Smooth muscle cell (in vitro differentiated cells): ENCODE measurements at regions not wholly inside any gene's neighbourhood (a gene's known extent, or its start where the extent isn't known, plus 50 kb on each side); places are given as distances from the start of the nearest gene placed in this dataset.

Source experiments
- DNase-seq: peaks from one replicate; lab custom pipeline; 2025; ENCODE audit not compliant: unreplicated experiment; lab: John Stamatoyannopoulos, UW
- H2AFZ ChIP-seq: fragments of 200-600 bp; sonication (generic); 2 replicates; pipeline ENCODE4 v1.6.0; 2016; ENCODE audit warnings: antibody characterized with exemption, low read depth, mild to moderate bottlenecking
- H3F3A ChIP-seq: fragments of 200-600 bp; sonication (generic); 2 replicates; pipeline ENCODE4 v1.6.0; 2017; ENCODE audit warnings: antibody characterized with exemption, low read depth
- H3K27ac ChIP-seq: fragments of 200-600 bp; sonication (generic); 2 replicates; pipeline ENCODE4 v1.5.1; 2016; ENCODE audit warnings: low read depth, mild to moderate bottlenecking
- H3K27me3 ChIP-seq: fragments of 200-600 bp; sonication (generic); 2 replicates; pipeline ENCODE4 v1.6.1; 2016; ENCODE audit warnings: low read depth, mild to moderate bottlenecking
- H3K36me3 ChIP-seq: fragments of 200-600 bp; sonication (generic); 2 replicates; pipeline ENCODE4 v1.5.1; 2016; ENCODE audit warnings: low read depth
- H3K4me1 ChIP-seq: fragments of 200-600 bp; sonication (generic); 2 replicates; pipeline ENCODE4 v1.5.1; 2016; ENCODE audit warnings: low read depth
- H3K4me2 ChIP-seq: fragments of 200-600 bp; sonication (generic); 2 replicates; pipeline ENCODE4 v1.6.0; 2016; ENCODE audit warnings: mild to moderate bottlenecking
- H3K4me3 ChIP-seq: fragments of 200-600 bp; sonication (generic); 2 replicates; pipeline ENCODE4 v1.5.1; 2016; ENCODE audit warnings: mild to moderate bottlenecking
- H3K79me2 ChIP-seq: fragments of 200-600 bp; sonication (generic); 2 replicates; pipeline ENCODE4 v1.6.0; 2016; ENCODE audit warnings: low read depth, mild to moderate bottlenecking
- H3K9ac ChIP-seq: fragments of 200-600 bp; sonication (generic); 2 replicates; pipeline ENCODE4 v1.6.0; 2016; ENCODE audit warnings: low read depth
- H3K9me3 ChIP-seq: fragments of 200-600 bp; sonication (generic); replicated peaks from 2 replicates; pipeline ENCODE4 v1.5.1; 2016; ENCODE audit warnings: low read depth
- H4K20me1 ChIP-seq: fragments of 200-600 bp; sonication (generic); 2 replicates; pipeline ENCODE4 v1.6.0; 2016; ENCODE audit warnings: low read depth
- CTCF ChIP-seq: fragments of 200-600 bp; sonication (generic); IDR thresholded peaks from 2 replicates; pipeline ENCODE4 v1.5.1; 2017; ENCODE audit warnings: borderline replicate concordance, mild to moderate bottlenecking, antibody characterized with exemption; ENCODE audit not compliant: insufficient read depth, poor library complexity, severe bottlenecking
- WGBS: methylation state at CpG from one replicate; pipeline ENCODE4 v1.1.7; 2016; ENCODE audit warnings: low lambda C conversion rate; 5-methylcytosine and 5-hydroxymethylcytosine counted together

- H3K9ac ChIP-seq = no peak overlapping the region
- no peak overlapping the region for H3K27ac ChIP-seq
- peaks cover 12% of the 10 kb centered on the region for H3K4me1 ChIP-seq
- 97% methylated on average over 2 of the region's 2 CpGs for WGBS
- H3K4me3 ChIP-seq = no peak overlapping the region
- peaks cover 3% of the 10 kb centered on the region for H3F3A ChIP-seq
- H2AFZ ChIP-seq = no peak overlapping the region
- no peaks in the 10 kb centered on the region for H3K27me3 ChIP-seq
- no peak for DNase-seq
- H3K4me2 ChIP-seq = no peak overlapping the region
- H3K79me2 ChIP-seq = no peaks in the 10 kb centered on the region
- no peaks in the 10 kb centered on the region for H4K20me1 ChIP-seq
- no peaks in the 10 kb centered on the region for H3K9me3 ChIP-seq
- no peak for TF ChIP-seq CTCF
- no peaks in the 10 kb centered on the region for H3K36me3 ChIP-seq
Observed at GRCh38 chr15:99478977-99479376, 86.8 kb upstream of the MEF2A start.

GRCh38 chr15:99480016-99480810 lies 85.6 kb upstream of the MEF2A start:
- WGBS = 67% methylated on average over 10 of the region's 10 CpGs
- Histone ChIP-seq H3K9ac (no peak overlapping the region), H2AFZ (no peak overlapping the region), H3K36me3 (no peaks in the 10 kb centered on the region), H3K79me2 (no peaks in the 10 kb centered on the region), H3K27ac (no peak overlapping the region), H3K4me2 (no peak overlapping the region), H4K20me1 (no peaks in the 10 kb centered on the region), H3K4me1 (peaks cover 9% of the 10 kb centered on the region), H3K27me3 (no peaks in the 10 kb centered on the region), H3K9me3 (no peaks in the 10 kb centered on the region), H3K4me3 (no peak overlapping the region), H3F3A (peaks cover 3% of the 10 kb centered on the region)
- no peak for DNase-seq
- no peak for TF ChIP-seq CTCF

GRCh38 chr15:99481113-99481950 lies 84.5 kb upstream of the MEF2A start:
- Histone ChIP-seq H3K9ac (no peak overlapping the region), H2AFZ (no peak overlapping the region), H3K4me2 (no peak overlapping the region), H3F3A (peaks cover 3% of the 10 kb centered on the region), H3K36me3 (no peaks in the 10 kb centered on the region), H3K27ac (no peak overlapping the region), H3K79me2 (no peaks in the 10 kb centered on the region), H3K9me3 (no peaks in the 10 kb centered on the region), H3K4me3 (no peak overlapping the region), H3K4me1 (peaks cover 9% of the 10 kb centered on the region), H3K27me3 (no peaks in the 10 kb centered on the region), H4K20me1 (no peaks in the 10 kb centered on the region)
- 65% methylated on average over 8 of the region's 8 CpGs for WGBS
- TF ChIP-seq CTCF = no peak
- DNase-seq = no peak

GRCh38 chr15:99481951-99482230 lies 83.9 kb upstream of the MEF2A start:
- no peak overlapping the region for H3K4me2 ChIP-seq
- H3K4me1 ChIP-seq = peaks cover 10% of the 10 kb centered on the region
- H2AFZ ChIP-seq = no peak overlapping the region
- DNase-seq = no peak
- H3K27me3 ChIP-seq = no peaks in the 10 kb centered on the region
- peaks cover 5% of the 10 kb centered on the region for H3F3A ChIP-seq
- H3K4me3 ChIP-seq = no peak overlapping the region
- H3K27ac ChIP-seq = no peak overlapping the region
- no peaks in the 10 kb centered on the region for H3K9me3 ChIP-seq
- TF ChIP-seq CTCF = no peak
- no peaks in the 10 kb centered on the region for H3K79me2 ChIP-seq
- H4K20me1 ChIP-seq = no peaks in the 10 kb centered on the region
- 56% methylated on average over 2 of the region's 2 CpGs for WGBS
- H3K36me3 ChIP-seq = no peaks in the 10 kb centered on the region
- no peak overlapping the region for H3K9ac ChIP-seq
